GM23338 (cell line): ENCODE measurements at regions not wholly inside any gene's neighbourhood (a gene's known extent, or its start where the extent isn't known, plus 50 kb on each side); places are given as distances from the start of the nearest gene placed in this dataset.
A peak's percentile ranks its signal among the peaks of the same experiment; 100 is the strongest.

Experiments used
- ATAC-seq: fragments of 200-7000 bp; cut with Tn5 transposase; 3 replicates; pipeline ENCODE4 v1.9.1; 2020
- DNase-seq: peaks from one replicate; pipeline ENCODE4 v3.0.0-alpha.2; 2015; ENCODE audit warnings: low spot score
- H2AFZ ChIP-seq: fragments of 200-600 bp; sonication (generic); 2 replicates; pipeline ENCODE4 v1.8.0; 2016; ENCODE audit warnings: antibody characterized with exemption, mild to moderate bottlenecking, moderate library complexity
- H3F3A ChIP-seq: fragments of 200-600 bp; sonication (generic); replicated peaks from 2 replicates; pipeline ENCODE4 v1.8.0; 2017; ENCODE audit warnings: antibody characterized with exemption, mixed run types, low read depth
- H3K27ac ChIP-seq: fragments of 200-600 bp; sonication (generic); 2 replicates; pipeline ENCODE4 v1.6.1; 2016; ENCODE audit warnings: low read depth
- H3K27me3 ChIP-seq: fragments of 200-600 bp; sonication (generic); 2 replicates; pipeline ENCODE4 v1.8.0; 2016; ENCODE audit warnings: mild to moderate bottlenecking, mixed run types, moderate library complexity; ENCODE audit not compliant: insufficient read depth
- H3K36me3 ChIP-seq: fragments of 200-600 bp; sonication (generic); 2 replicates; pipeline ENCODE4 v1.8.0; 2016; ENCODE audit warnings: mild to moderate bottlenecking; ENCODE audit not compliant: insufficient read depth
- H3K4me1 ChIP-seq: fragments of 200-600 bp; sonication (generic); 2 replicates; pipeline ENCODE4 v1.8.0; 2016; ENCODE audit warnings: mild to moderate bottlenecking, moderate library complexity; ENCODE audit not compliant: insufficient read depth
- H3K4me2 ChIP-seq: fragments of 200-600 bp; sonication (generic); 2 replicates; pipeline ENCODE4 v1.7.1; 2017; ENCODE audit warnings: mixed run types
- H3K4me3 ChIP-seq: fragments of 200-600 bp; sonication (generic); 2 replicates; pipeline ENCODE4 v1.6.1; 2016; ENCODE audit warnings: mixed run types
- H3K79me2 ChIP-seq: fragments of 200-600 bp; sonication (generic); replicated peaks from 2 replicates; pipeline ENCODE4 v1.8.0; 2017; ENCODE audit warnings: mild to moderate bottlenecking; ENCODE audit not compliant: insufficient read depth
- H3K9me2 ChIP-seq: fragments of 200-600 bp; sonication (generic); 2 replicates; pipeline ENCODE4 v1.8.0; 2017; ENCODE audit not compliant: insufficient read depth
- H4K20me1 ChIP-seq: fragments of 200-600 bp; sonication (generic); replicated peaks from 2 replicates; pipeline ENCODE4 v1.8.0; 2017; ENCODE audit warnings: mild to moderate bottlenecking; ENCODE audit not compliant: insufficient read depth
- H3K27ac Mint-ChIP-seq: 2 replicates; pipeline ENCODE4 v1.8.0; 2020; ENCODE audit warnings: inconsistent platforms, mild to moderate bottlenecking, moderate library complexity, mixed read lengths
- H3K27me3 Mint-ChIP-seq: 3 replicates; pipeline ENCODE4 v1.8.0; 2022; ENCODE audit warnings: low read depth, mild to moderate bottlenecking, moderate library complexity, mixed read lengths, inconsistent platforms; ENCODE audit not compliant: insufficient read depth, poor library complexity
- H3K36me3 Mint-ChIP-seq: 3 replicates; pipeline ENCODE4 v1.8.0; 2021; ENCODE audit warnings: low read depth, mild to moderate bottlenecking, inconsistent platforms, moderate library complexity, mixed read lengths
- H3K4me1 Mint-ChIP-seq: 3 replicates; pipeline ENCODE4 v1.8.0; 2020; ENCODE audit warnings: mild to moderate bottlenecking, inconsistent platforms, mixed read lengths
- H3K4me3 Mint-ChIP-seq: 3 replicates; pipeline ENCODE4 v1.8.0; 2021; ENCODE audit warnings: moderate library complexity, mild to moderate bottlenecking, inconsistent platforms, mixed read lengths
- H3K9me3 Mint-ChIP-seq: 3 replicates; pipeline ENCODE4 v1.8.0; 2020; ENCODE audit warnings: moderate library complexity, mild to moderate bottlenecking, inconsistent platforms, mixed read lengths
- EZH2phosphoT487 ChIP-seq: fragments of 200-600 bp; sonication (generic); IDR thresholded peaks from one replicate; pipeline ENCODE4 v1.8.1; 2018; ENCODE audit warnings: antibody characterized with exemption; ENCODE audit not compliant: unreplicated experiment
- NANOG ChIP-seq: IDR thresholded peaks from 2 replicates; pipeline ENCODE4 v1.6.1; 2016; ENCODE audit warnings: antibody characterized with exemption, borderline replicate concordance
- POLR2AphosphoS5 ChIP-seq: IDR thresholded peaks from 2 replicates; pipeline ENCODE4 v1.6.1; 2016; ENCODE audit warnings: antibody characterized with exemption, low read depth
- REST ChIP-seq: IDR thresholded peaks from one replicate; pipeline ENCODE4 v1.6.1; 2018; ENCODE audit warnings: antibody characterized with exemption; ENCODE audit not compliant: unreplicated experiment
- STAT1 ChIP-seq: IDR thresholded peaks from one replicate; pipeline ENCODE4 v1.6.1; 2016; ENCODE audit warnings: antibody characterized with exemption; ENCODE audit not compliant: unreplicated experiment
- ZNF462 ChIP-seq: fragments of 250-450 bp; sonication (Bioruptor Pico); IDR thresholded peaks from 2 replicates; pipeline ENCODE4 v1.5.0; 2020; ENCODE audit warnings: mild to moderate bottlenecking, moderate library complexity

GRCh38 chr4:136281889-136282288, 1250.4 kb downstream of the PCDH18 start:
- peak overlapping the region; percentile 32 for H3K4me3 ChIP-seq
- no peaks in the 10 kb centered on the region for H3K9me2 ChIP-seq
- H3K27ac ChIP-seq = peak overlapping the region; percentile 90
- peaks cover 55% of the 10 kb centered on the region for H3K4me1 ChIP-seq
- no peaks in the 10 kb centered on the region for H3F3A ChIP-seq
- H3K36me3 ChIP-seq = no peaks in the 10 kb centered on the region
- Mint-ChIP-seq H3K27ac (peak overlapping the region; percentile 71), H3K27me3 (no peaks in the 10 kb centered on the region), H3K36me3 (peaks cover 7% of the 10 kb centered on the region; the same call in 2 of the 3 replicates), H3K9me3 (peaks cover 5% of the 10 kb centered on the region; the same call in 2 of the 3 replicates), H3K4me1 (peaks cover 45% of the 10 kb centered on the region), H3K4me3 (peak overlapping the region; percentile 37)
- peak overlapping the region; percentile 65 for H3K4me2 ChIP-seq
- H3K79me2 ChIP-seq = no peaks in the 10 kb centered on the region
- no peaks in the 10 kb centered on the region for H3K27me3 ChIP-seq
- no peak overlapping the region for H2AFZ ChIP-seq
- H4K20me1 ChIP-seq = no peaks in the 10 kb centered on the region
- TF ChIP-seq NANOG (peak; percentile 49; the same call in 1 of the 2 replicates), STAT1 (no peak), REST (no peak), POLR2AphosphoS5 (no peak), ZNF462 (CRISPR knock-in tag) (peak; percentile 21; the same call in 1 of the 2 replicates), EZH2phosphoT487 (no peak)
- DNase-seq = peak; percentile 68
- peak; percentile 98 for ATAC-seq
